ENCODE measurements at regions not wholly inside any gene's neighbourhood (a gene's known extent, or its start where the extent isn't known, plus 50 kb on each side); places are given as distances from the start of the nearest gene placed in this dataset.

GRCh38 chr18:60134806-60135205 lies 235.0 kb downstream of the PMAIP1 start:
- DNase-seq (ENCODE audit: low spot score), result no peak

GRCh38 chr18:60130284-60130683 lies 230.5 kb downstream of the PMAIP1 start:
- no peak for DNase-seq (ENCODE audit: low spot score)

GRCh38 chr18:60123031-60123430 lies 223.2 kb downstream of the PMAIP1 start:
- DNase-seq (ENCODE audit: low spot score), result no peak

- DNase-seq (ENCODE audit: low spot score), result no peak
Observed at GRCh38 chr18:60122339-60122738, 222.5 kb downstream of the PMAIP1 start.

GRCh38 chr18:60120231-60120750 lies 220.5 kb downstream of the PMAIP1 start:
- DNase-seq (ENCODE audit: low spot score), result no peak

GRCh38 chr18:60117321-60117720 lies 217.5 kb downstream of the PMAIP1 start:
- no peak for DNase-seq (ENCODE audit: low spot score)

GRCh38 chr18:60113396-60113795 lies 213.6 kb downstream of the PMAIP1 start:
- peak; percentile 70 for DNase-seq (ENCODE audit: low spot score)

- no peak for DNase-seq (ENCODE audit: low spot score)
Observed at GRCh38 chr18:60112369-60112768, 212.6 kb downstream of the PMAIP1 start.

- no peak for DNase-seq (ENCODE audit: low spot score)
Observed at GRCh38 chr18:60111525-60111924, 211.7 kb downstream of the PMAIP1 start.

- DNase-seq (ENCODE audit: low spot score), result no peak
Observed at GRCh38 chr18:60110836-60111235, 211.0 kb downstream of the PMAIP1 start.

GRCh38 chr18:60100778-60101177 lies 201.0 kb downstream of the PMAIP1 start:
- peak; percentile 74 for DNase-seq (ENCODE audit: low spot score)

GRCh38 chr18:60099709-60100108 lies 199.9 kb downstream of the PMAIP1 start:
- DNase-seq (ENCODE audit: low spot score), result no peak

- no peak for DNase-seq (ENCODE audit: low spot score)
Observed at GRCh38 chr18:60096428-60096827, 196.6 kb downstream of the PMAIP1 start.

- no peak for DNase-seq (ENCODE audit: low spot score)
Observed at GRCh38 chr18:60092073-60092472, 192.3 kb downstream of the PMAIP1 start.

- DNase-seq (ENCODE audit: low spot score), result no peak
Observed at GRCh38 chr18:60090170-60090569, 190.4 kb downstream of the PMAIP1 start.

- DNase-seq (ENCODE audit: low spot score), result no peak
Observed at GRCh38 chr18:60082790-60083189, 183.0 kb downstream of the PMAIP1 start.

GRCh38 chr18:60082282-60082681 lies 182.5 kb downstream of the PMAIP1 start:
- DNase-seq (ENCODE audit: low spot score), result no peak

- no peak for DNase-seq (ENCODE audit: low spot score)
Observed at GRCh38 chr18:60075477-60075876, 175.7 kb downstream of the PMAIP1 start.

- no peak for DNase-seq (ENCODE audit: low spot score)
Observed at GRCh38 chr18:60070631-60071030, 170.8 kb downstream of the PMAIP1 start.

GRCh38 chr18:60069145-60069544 lies 169.3 kb downstream of the PMAIP1 start:
- no peak for DNase-seq (ENCODE audit: low spot score)

GRCh38 chr18:60067426-60068210 lies 167.8 kb downstream of the PMAIP1 start:
- no peak for DNase-seq (ENCODE audit: low spot score)

GRCh38 chr18:60066219-60066975 lies 166.6 kb downstream of the PMAIP1 start:
- DNase-seq (ENCODE audit: low spot score), result no peak

- DNase-seq (ENCODE audit: low spot score), result no peak
Observed at GRCh38 chr18:60064271-60064670, 164.5 kb downstream of the PMAIP1 start.
